Dermis blood vessel endothelial cell (primary cell): ENCODE measurements at regions not wholly inside any gene's neighbourhood (a gene's known extent, or its start where the extent isn't known, plus 50 kb on each side); places are given as distances from the start of the nearest gene placed in this dataset.
"Not testable (repeated sequence)": the region's sequence is repeated elsewhere in the genome, so short reads cannot be mapped to it uniquely, and the experiment has no call there.

Experiments used
- DNase-seq: peaks from one replicate; pipeline ENCODE4 v3.0.0; 2010

- no peak for DNase-seq
Measured at GRCh38 chr4:54843946-54844345, 186.2 kb downstream of the KIT start.

GRCh38 chr4:54843106-54843505 is 185.3 kb downstream of the KIT start:
- DNase-seq: no peak

GRCh38 chr4:54842656-54843055 is 184.9 kb downstream of the KIT start:
- DNase-seq: no peak

- no peak for DNase-seq
Measured at GRCh38 chr4:54842226-54842625, 184.5 kb downstream of the KIT start.

- no peak for DNase-seq
Measured at GRCh38 chr4:54840992-54841768, 183.4 kb downstream of the KIT start.

- no peak for DNase-seq
Measured at GRCh38 chr4:54840430-54840829, 182.7 kb downstream of the KIT start.

GRCh38 chr4:54838301-54838700 is 180.5 kb downstream of the KIT start:
- DNase-seq: no peak

GRCh38 chr4:54837576-54838140 is 179.9 kb downstream of the KIT start:
- DNase-seq: no peak

- not testable (repeated sequence) for DNase-seq
Measured at GRCh38 chr4:54828361-54828760, 170.6 kb downstream of the KIT start.

GRCh38 chr4:54823616-54824015 is 165.9 kb downstream of the KIT start:
- no peak for DNase-seq

GRCh38 chr4:54819034-54819433 is 161.3 kb downstream of the KIT start:
- no peak for DNase-seq

GRCh38 chr4:54818481-54818880 is 160.7 kb downstream of the KIT start:
- no peak for DNase-seq

- no peak for DNase-seq
Measured at GRCh38 chr4:54813674-54814073, 155.9 kb downstream of the KIT start.

GRCh38 chr4:54806351-54806750 is 148.6 kb downstream of the KIT start:
- DNase-seq: no peak

GRCh38 chr4:54802336-54802735 is 144.6 kb downstream of the KIT start:
- no peak for DNase-seq

- no peak for DNase-seq
Measured at GRCh38 chr4:54800831-54801530, 143.2 kb downstream of the KIT start.

GRCh38 chr4:54794579-54794978 is 136.8 kb downstream of the KIT start:
- DNase-seq: no peak

- no peak for DNase-seq
Measured at GRCh38 chr4:54793856-54794422, 136.2 kb downstream of the KIT start.
